ENCODE measurements at regions not wholly inside any gene's neighbourhood (a gene's known extent, or its start where the extent isn't known, plus 50 kb on each side); places are given as distances from the start of the nearest gene placed in this dataset.
"Not testable (repeated sequence)": the region's sequence is repeated elsewhere in the genome, so short reads cannot be mapped to it uniquely, and the experiment has no call there.

GRCh38 chr13:85186356-85187045, 612.7 kb downstream of the SLITRK6 start:
- no peak for DNase-seq

GRCh38 chr13:85174291-85174690, 624.9 kb downstream of the SLITRK6 start:
- DNase-seq, result no peak

GRCh38 chr13:85170372-85170771, 628.8 kb downstream of the SLITRK6 start:
- peak; percentile 32 for DNase-seq

- no peak for DNase-seq
Measured at GRCh38 chr13:85166891-85167290, 632.3 kb downstream of the SLITRK6 start.

- DNase-seq, result no peak
Measured at GRCh38 chr13:85163063-85163462, 636.2 kb downstream of the SLITRK6 start.

GRCh38 chr13:85148009-85148408, 651.2 kb downstream of the SLITRK6 start:
- peak; percentile 61 for DNase-seq

- no peak for DNase-seq
Measured at GRCh38 chr13:85142351-85142927, 656.8 kb downstream of the SLITRK6 start.

- no peak for DNase-seq
Measured at GRCh38 chr13:85141401-85141800, 657.8 kb downstream of the SLITRK6 start.

- DNase-seq, result no peak
Measured at GRCh38 chr13:85140192-85140591, 659.0 kb downstream of the SLITRK6 start.

- DNase-seq, result peak; percentile 79
Measured at GRCh38 chr13:85137516-85137915, 661.7 kb downstream of the SLITRK6 start.

- DNase-seq, result no peak
Measured at GRCh38 chr13:85132986-85133385, 666.2 kb downstream of the SLITRK6 start.

- DNase-seq, result not testable (repeated sequence)
Measured at GRCh38 chr13:85123501-85123900, 675.7 kb downstream of the SLITRK6 start.

- no peak for DNase-seq
Measured at GRCh38 chr13:85108356-85108755, 690.9 kb downstream of the SLITRK6 start.

GRCh38 chr13:85099245-85099644, 700.0 kb downstream of the SLITRK6 start:
- no peak for DNase-seq

GRCh38 chr13:85095418-85096272, 703.6 kb downstream of the SLITRK6 start:
- no peak for DNase-seq

GRCh38 chr13:85093808-85094207, 705.4 kb downstream of the SLITRK6 start:
- DNase-seq, result no peak

GRCh38 chr13:85091631-85092234, 707.5 kb downstream of the SLITRK6 start:
- DNase-seq, result no peak

- DNase-seq, result no peak
Measured at GRCh38 chr13:85089186-85089585, 710.0 kb downstream of the SLITRK6 start.

GRCh38 chr13:85080691-85081090, 718.5 kb downstream of the SLITRK6 start:
- no peak for DNase-seq

- DNase-seq, result no peak
Measured at GRCh38 chr13:85076343-85076742, 722.9 kb downstream of the SLITRK6 start.

- DNase-seq, result no peak
Measured at GRCh38 chr13:85074543-85075313, 724.5 kb downstream of the SLITRK6 start.

- peak; percentile 34 for DNase-seq
Measured at GRCh38 chr13:85068231-85068630, 731.0 kb downstream of the SLITRK6 start.

GRCh38 chr13:85040215-85040614, 759.0 kb downstream of the SLITRK6 start:
- peak; percentile 94 for DNase-seq

Data from NCI-H146 (cell line).